Duodenal mucosa (tissue), 2 donors: ENCODE measurements at regions not wholly inside any gene's neighbourhood (a gene's known extent, or its start where the extent isn't known, plus 50 kb on each side); places are given as distances from the start of the nearest gene placed in this dataset.
"Not testable (repeated sequence)": the region's sequence is repeated elsewhere in the genome, so short reads cannot be mapped to it uniquely, and the experiment has no call there.

Experiments used
- H3K27ac ChIP-seq: one replicate; pipeline ENCODE4 v1.7.0; 2013; ENCODE audit warnings: low read depth, low read length
- H3K27me3 ChIP-seq, 2 donors: one replicate each; pipeline ENCODE4 v1.7.0; 2013; ENCODE audit warnings: low read length in 2 of 2, control low read depth in 1 of 2; ENCODE audit not compliant: insufficient read depth in 2 of 2, control insufficient read depth in 1 of 2
- H3K36me3 ChIP-seq, 2 donors: one replicate each; pipeline ENCODE4 v1.7.0; 2013; ENCODE audit warnings: low read length in 2 of 2, control low read depth in 1 of 2; ENCODE audit not compliant: insufficient read depth in 2 of 2, control insufficient read depth in 1 of 2
- H3K4me1 ChIP-seq, 2 donors: one replicate each; pipeline ENCODE4 v1.7.0; 2013; ENCODE audit warnings: low read length in 2 of 2, control low read depth in 1 of 2; ENCODE audit not compliant: insufficient read depth in 2 of 2, control insufficient read depth in 1 of 2
- H3K4me3 ChIP-seq, 2 donors: one replicate each; pipeline ENCODE4 v1.7.0; 2013; ENCODE audit warnings: low read length in 2 of 2, low read depth in 1 of 2
- H3K9ac ChIP-seq, 2 donors: one replicate each; pipeline ENCODE4 v1.7.0; 2013; ENCODE audit warnings: low read length in 2 of 2, low read depth in 1 of 2
- H3K9me3 ChIP-seq, 2 donors: one replicate each; pipeline ENCODE4 v1.7.0; 2013; ENCODE audit warnings: low read length in 2 of 2, control low read depth in 1 of 2; ENCODE audit not compliant: control insufficient read depth in 1 of 2

GRCh38 chr15:31696509-31696908 lies 333.8 kb upstream of the CHRNA7 start:
- H3K27me3 ChIP-seq, H3K9ac ChIP-seq, H3K9me3 ChIP-seq, H3K27ac ChIP-seq, H3K36me3 ChIP-seq, H3K4me1 ChIP-seq, H3K4me3 ChIP-seq: not testable (repeated sequence)

GRCh38 chr15:31705076-31705678 lies 325.1 kb upstream of the CHRNA7 start:
- not testable (repeated sequence) for H3K9me3 ChIP-seq, H3K27me3 ChIP-seq, H3K27ac ChIP-seq, H3K36me3 ChIP-seq, H3K4me3 ChIP-seq, H3K4me1 ChIP-seq, H3K9ac ChIP-seq

GRCh38 chr15:31707944-31708702 lies 322.2 kb upstream of the CHRNA7 start:
- not testable (repeated sequence) for H3K27ac ChIP-seq, H3K9me3 ChIP-seq, H3K4me1 ChIP-seq, H3K4me3 ChIP-seq, H3K36me3 ChIP-seq, H3K27me3 ChIP-seq, H3K9ac ChIP-seq

- H3K36me3 ChIP-seq, H3K4me1 ChIP-seq, H3K9ac ChIP-seq, H3K4me3 ChIP-seq, H3K27ac ChIP-seq, H3K27me3 ChIP-seq, H3K9me3 ChIP-seq: not testable (repeated sequence)
Observed at GRCh38 chr15:31708703-31709327, 321.5 kb upstream of the CHRNA7 start.

- not testable (repeated sequence) for H3K4me1 ChIP-seq, H3K9ac ChIP-seq, H3K27ac ChIP-seq, H3K36me3 ChIP-seq, H3K4me3 ChIP-seq, H3K9me3 ChIP-seq, H3K27me3 ChIP-seq
Observed at GRCh38 chr15:31709479-31709878, 320.8 kb upstream of the CHRNA7 start.

GRCh38 chr15:31710806-31711205 lies 319.5 kb upstream of the CHRNA7 start:
- not testable (repeated sequence) for H3K27ac ChIP-seq, H3K27me3 ChIP-seq, H3K9ac ChIP-seq, H3K9me3 ChIP-seq, H3K36me3 ChIP-seq, H3K4me1 ChIP-seq, H3K4me3 ChIP-seq

GRCh38 chr15:31715208-31715607 lies 315.1 kb upstream of the CHRNA7 start:
- not testable (repeated sequence) for H3K27me3 ChIP-seq, H3K4me1 ChIP-seq, H3K36me3 ChIP-seq, H3K9ac ChIP-seq, H3K9me3 ChIP-seq, H3K27ac ChIP-seq, H3K4me3 ChIP-seq

GRCh38 chr15:31718625-31719024 lies 311.7 kb upstream of the CHRNA7 start:
- not testable (repeated sequence) for H3K4me1 ChIP-seq, H3K9ac ChIP-seq, H3K27ac ChIP-seq

GRCh38 chr15:31719396-31720022 lies 310.8 kb upstream of the CHRNA7 start:
- not testable (repeated sequence) for H3K27me3 ChIP-seq, H3K27ac ChIP-seq, H3K9ac ChIP-seq, H3K36me3 ChIP-seq, H3K4me1 ChIP-seq, H3K4me3 ChIP-seq, H3K9me3 ChIP-seq

More at GRCh38 chr15:31718625-31719024, 311.7 kb upstream of the CHRNA7 start:
- H3K9me3 ChIP-seq, H3K36me3 ChIP-seq, H3K4me3 ChIP-seq, H3K27me3 ChIP-seq: not testable (repeated sequence)

GRCh38 chr15:31723019-31723418 lies 307.3 kb upstream of the CHRNA7 start:
- not testable (repeated sequence) for H3K36me3 ChIP-seq, H3K9ac ChIP-seq, H3K27ac ChIP-seq, H3K9me3 ChIP-seq, H3K27me3 ChIP-seq, H3K4me1 ChIP-seq, H3K4me3 ChIP-seq
